ENCODE measurements at regions not wholly inside any gene's neighbourhood (a gene's known extent, or its start where the extent isn't known, plus 50 kb on each side); places are given as distances from the start of the nearest gene placed in this dataset.

- Histone ChIP-seq H3K9me3 (no peaks in the 10 kb centered on the region), H3K4me1 (peaks cover 0 to 12% of the 10 kb centered on the region in 2 donors), H3K27ac (no peak overlapping the region), H3K36me3 (no peaks in the 10 kb centered on the region), H3K27me3 (no peaks in the 10 kb centered on the region), H3K4me3 (no peak overlapping the region)
- no peak for DNase-seq (ENCODE audit: low spot score)
- TF ChIP-seq, protein P1, sequence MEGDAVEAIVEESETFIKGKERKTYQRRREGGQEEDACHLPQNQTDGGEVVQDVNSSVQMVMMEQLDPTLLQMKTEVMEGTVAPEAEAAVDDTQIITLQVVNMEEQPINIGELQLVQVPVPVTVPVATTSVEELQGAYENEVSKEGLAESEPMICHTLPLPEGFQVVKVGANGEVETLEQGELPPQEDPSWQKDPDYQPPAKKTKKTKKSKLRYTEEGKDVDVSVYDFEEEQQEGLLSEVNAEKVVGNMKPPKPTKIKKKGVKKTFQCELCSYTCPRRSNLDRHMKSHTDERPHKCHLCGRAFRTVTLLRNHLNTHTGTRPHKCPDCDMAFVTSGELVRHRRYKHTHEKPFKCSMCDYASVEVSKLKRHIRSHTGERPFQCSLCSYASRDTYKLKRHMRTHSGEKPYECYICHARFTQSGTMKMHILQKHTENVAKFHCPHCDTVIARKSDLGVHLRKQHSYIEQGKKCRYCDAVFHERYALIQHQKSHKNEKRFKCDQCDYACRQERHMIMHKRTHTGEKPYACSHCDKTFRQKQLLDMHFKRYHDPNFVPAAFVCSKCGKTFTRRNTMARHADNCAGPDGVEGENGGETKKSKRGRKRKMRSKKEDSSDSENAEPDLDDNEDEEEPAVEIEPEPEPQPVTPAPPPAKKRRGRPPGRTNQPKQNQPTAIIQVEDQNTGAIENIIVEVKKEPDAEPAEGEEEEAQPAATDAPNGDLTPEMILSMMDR (IDR thresholded peaks at IDR 0.05), result no peak
Measured at GRCh38 chr15:26357653-26358052, 415.2 kb downstream of the GABRB3 start.

DNA sequence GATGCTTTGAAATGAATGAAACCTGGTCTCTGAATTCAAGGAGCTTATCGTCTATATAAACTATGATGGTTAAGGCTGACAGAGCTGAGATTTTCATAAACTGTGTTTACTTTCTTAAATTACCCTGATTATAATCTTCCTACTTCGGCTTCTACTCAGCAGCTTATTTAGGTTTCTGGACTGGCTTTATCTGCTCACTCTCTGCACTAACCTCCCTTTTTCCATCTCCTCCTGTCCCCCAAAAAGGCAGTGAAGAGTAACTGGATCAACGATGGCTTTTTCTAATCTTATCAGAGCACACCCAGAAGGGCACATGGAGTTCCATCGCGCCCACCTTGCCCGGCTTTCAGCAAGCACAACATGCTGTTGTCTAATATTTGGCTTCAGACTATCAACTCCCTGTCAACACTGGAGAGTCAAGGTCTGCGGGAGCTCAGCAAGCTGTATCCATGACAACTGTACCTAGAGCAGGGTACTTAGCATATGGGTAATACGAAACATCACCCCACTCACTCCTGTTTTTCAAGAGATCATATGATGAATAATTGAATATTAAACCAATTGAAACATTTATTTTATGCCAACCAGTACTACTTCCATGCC lies 417.3 kb downstream of the GABRB3 start:
- TF ChIP-seq, protein P1 (IDR thresholded peaks at IDR 0.05), result no peak
- no peak for DNase-seq (ENCODE audit: low spot score)

GRCh38 chr15:26352909-26353308 lies 420.0 kb downstream of the GABRB3 start:
- no peak overlapping the region for H3K4me3 ChIP-seq
- H3K27ac ChIP-seq, result no peak overlapping the region
- no peaks in the 10 kb centered on the region for H3K4me1 ChIP-seq
- TF ChIP-seq, protein P1 (IDR thresholded peaks at IDR 0.05), result no peak
- no peak for DNase-seq (ENCODE audit: low spot score)
- H3K9me3 ChIP-seq, result no peaks in the 10 kb centered on the region
- H3K36me3 ChIP-seq, result no peaks in the 10 kb centered on the region
- H3K27me3 ChIP-seq, result no peaks in the 10 kb centered on the region

More for the DNA sequence above, 417.3 kb downstream of the GABRB3 start:
- no peaks in the 10 kb centered on the region for H3K27me3 ChIP-seq
- H3K4me1 ChIP-seq, result peaks cover 0 to 11% of the 10 kb centered on the region in 2 donors
- no peaks in the 10 kb centered on the region for H3K9me3 ChIP-seq
- H3K4me3 ChIP-seq, result no peak overlapping the region
- H3K36me3 ChIP-seq, result no peaks in the 10 kb centered on the region
- H3K27ac ChIP-seq, result peak overlapping the region in 1 of 2 donors; percentile 35

DNA sequence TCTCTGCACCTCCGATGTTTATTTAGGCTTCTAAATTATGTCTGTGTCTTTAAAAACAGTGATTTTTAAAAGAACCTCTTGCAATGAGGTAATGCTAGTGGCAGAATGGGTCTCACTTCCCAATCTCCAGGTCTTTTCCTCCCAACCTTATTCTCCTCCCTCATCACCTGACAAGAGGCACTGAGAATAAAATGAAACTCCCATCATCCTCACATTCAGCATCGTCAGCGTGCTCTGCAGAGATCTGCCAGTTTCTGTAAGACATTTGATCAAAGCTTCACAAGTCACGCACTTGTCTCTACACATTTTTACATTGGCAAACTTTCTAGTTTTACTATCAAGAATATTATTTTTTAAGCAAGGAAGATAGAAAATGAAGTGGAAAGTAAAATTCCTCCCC lies 420.5 kb downstream of the GABRB3 start:
- H3K4me1 ChIP-seq, result no peaks in the 10 kb centered on the region
- no peaks in the 10 kb centered on the region for H3K36me3 ChIP-seq
- H3K27me3 ChIP-seq, result no peaks in the 10 kb centered on the region
- H3K27ac ChIP-seq, result no peak overlapping the region
- no peak for DNase-seq (ENCODE audit: low spot score)
- H3K4me3 ChIP-seq, result no peak overlapping the region
- no peaks in the 10 kb centered on the region for H3K9me3 ChIP-seq
- TF ChIP-seq, protein P1 (IDR thresholded peaks at IDR 0.05), result no peak

GRCh38 chr15:26325495-26325894 lies 447.4 kb downstream of the GABRB3 start:
- Histone ChIP-seq H3K4me1 (no peaks in the 10 kb centered on the region), H3K9me3 (no peaks in the 10 kb centered on the region), H3K27ac (no peak overlapping the region), H3K36me3 (no peaks in the 10 kb centered on the region), H3K4me3 (no peak overlapping the region), H3K27me3 (no peaks in the 10 kb centered on the region)
- TF ChIP-seq, protein P1 (IDR thresholded peaks at IDR 0.05), result no peak
- DNase-seq (ENCODE audit: low spot score), result no peak

DNA sequence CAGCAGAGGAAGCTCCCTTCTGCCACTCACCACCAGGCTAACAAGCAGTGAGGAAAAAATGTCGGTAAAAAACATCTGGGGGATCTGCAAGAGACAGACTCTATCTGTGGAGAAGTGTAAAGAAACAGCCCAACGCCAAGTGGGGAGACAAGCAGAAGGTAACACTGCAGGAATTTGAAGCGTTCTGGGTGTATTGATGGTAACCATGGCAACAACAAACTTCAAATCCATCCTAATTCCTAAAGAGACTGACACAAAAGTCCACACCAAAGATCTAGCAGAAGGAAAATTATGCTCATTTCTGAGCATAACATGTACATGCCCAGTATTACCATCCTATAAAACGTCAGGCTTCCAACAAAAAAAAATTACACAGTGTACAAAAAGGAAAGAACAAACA lies 449.3 kb downstream of the GABRB3 start:
- TF ChIP-seq, protein P1 (IDR thresholded peaks at IDR 0.05), result no peak
- H3K4me1 ChIP-seq, result no peaks in the 10 kb centered on the region
- H3K4me3 ChIP-seq, result no peak overlapping the region
- DNase-seq (ENCODE audit: low spot score), result no peak
- no peaks in the 10 kb centered on the region for H3K27me3 ChIP-seq
- H3K27ac ChIP-seq, result no peak overlapping the region
- H3K9me3 ChIP-seq, result no peaks in the 10 kb centered on the region
- no peaks in the 10 kb centered on the region for H3K36me3 ChIP-seq
